Smooth muscle cell (in vitro differentiated cells): ENCODE measurements at regions not wholly inside any gene's neighbourhood (a gene's known extent, or its start where the extent isn't known, plus 50 kb on each side); places are given as distances from the start of the nearest gene placed in this dataset.

Source experiments
- DNase-seq: peaks from one replicate; lab custom pipeline; 2025; ENCODE audit not compliant: unreplicated experiment; lab: John Stamatoyannopoulos, UW
- H2AFZ ChIP-seq: fragments of 200-600 bp; sonication (generic); 2 replicates; pipeline ENCODE4 v1.6.0; 2016; ENCODE audit warnings: antibody characterized with exemption, low read depth, mild to moderate bottlenecking
- H3F3A ChIP-seq: fragments of 200-600 bp; sonication (generic); 2 replicates; pipeline ENCODE4 v1.6.0; 2017; ENCODE audit warnings: antibody characterized with exemption, low read depth
- H3K27ac ChIP-seq: fragments of 200-600 bp; sonication (generic); 2 replicates; pipeline ENCODE4 v1.5.1; 2016; ENCODE audit warnings: low read depth, mild to moderate bottlenecking
- H3K27me3 ChIP-seq: fragments of 200-600 bp; sonication (generic); 2 replicates; pipeline ENCODE4 v1.6.1; 2016; ENCODE audit warnings: low read depth, mild to moderate bottlenecking
- H3K36me3 ChIP-seq: fragments of 200-600 bp; sonication (generic); 2 replicates; pipeline ENCODE4 v1.5.1; 2016; ENCODE audit warnings: low read depth
- H3K4me1 ChIP-seq: fragments of 200-600 bp; sonication (generic); 2 replicates; pipeline ENCODE4 v1.5.1; 2016; ENCODE audit warnings: low read depth
- H3K4me2 ChIP-seq: fragments of 200-600 bp; sonication (generic); 2 replicates; pipeline ENCODE4 v1.6.0; 2016; ENCODE audit warnings: mild to moderate bottlenecking
- H3K4me3 ChIP-seq: fragments of 200-600 bp; sonication (generic); 2 replicates; pipeline ENCODE4 v1.5.1; 2016; ENCODE audit warnings: mild to moderate bottlenecking
- H3K79me2 ChIP-seq: fragments of 200-600 bp; sonication (generic); 2 replicates; pipeline ENCODE4 v1.6.0; 2016; ENCODE audit warnings: low read depth, mild to moderate bottlenecking
- H3K9ac ChIP-seq: fragments of 200-600 bp; sonication (generic); 2 replicates; pipeline ENCODE4 v1.6.0; 2016; ENCODE audit warnings: low read depth
- H3K9me3 ChIP-seq: fragments of 200-600 bp; sonication (generic); replicated peaks from 2 replicates; pipeline ENCODE4 v1.5.1; 2016; ENCODE audit warnings: low read depth
- H4K20me1 ChIP-seq: fragments of 200-600 bp; sonication (generic); 2 replicates; pipeline ENCODE4 v1.6.0; 2016; ENCODE audit warnings: low read depth
- WGBS: methylation state at CpG from one replicate; pipeline ENCODE4 v1.1.7; 2016; ENCODE audit warnings: low lambda C conversion rate; 5-methylcytosine and 5-hydroxymethylcytosine counted together
- TF ChIP-seq, protein P1 (sequence below): fragments of 200-600 bp; sonication (generic); IDR thresholded peaks from 2 replicates; pipeline ENCODE4 v1.5.1; 2017; ENCODE audit warnings: borderline replicate concordance, mild to moderate bottlenecking, antibody characterized with exemption; ENCODE audit not compliant: insufficient read depth, poor library complexity, severe bottlenecking

DNA sequence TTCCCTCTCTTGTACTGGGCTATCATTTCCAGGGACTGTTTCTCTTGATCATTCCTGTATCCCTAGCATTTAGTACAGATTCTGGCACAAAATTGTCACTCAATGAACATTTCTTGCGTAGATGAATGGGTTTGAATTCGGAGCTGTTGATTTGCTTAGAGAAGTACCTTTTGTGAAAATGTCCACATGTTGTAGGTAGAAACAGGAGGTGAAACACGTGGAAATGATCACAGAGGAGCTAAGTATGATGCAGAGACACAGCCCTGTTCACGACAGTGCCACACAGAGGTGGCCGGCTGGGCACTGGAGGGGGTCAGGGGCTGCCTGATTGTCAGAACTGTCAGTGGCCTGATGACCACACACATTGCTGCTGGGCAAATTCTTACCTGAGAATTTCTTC is 196.1 kb upstream of the PRKCQ start:
- TF ChIP-seq, protein P1, sequence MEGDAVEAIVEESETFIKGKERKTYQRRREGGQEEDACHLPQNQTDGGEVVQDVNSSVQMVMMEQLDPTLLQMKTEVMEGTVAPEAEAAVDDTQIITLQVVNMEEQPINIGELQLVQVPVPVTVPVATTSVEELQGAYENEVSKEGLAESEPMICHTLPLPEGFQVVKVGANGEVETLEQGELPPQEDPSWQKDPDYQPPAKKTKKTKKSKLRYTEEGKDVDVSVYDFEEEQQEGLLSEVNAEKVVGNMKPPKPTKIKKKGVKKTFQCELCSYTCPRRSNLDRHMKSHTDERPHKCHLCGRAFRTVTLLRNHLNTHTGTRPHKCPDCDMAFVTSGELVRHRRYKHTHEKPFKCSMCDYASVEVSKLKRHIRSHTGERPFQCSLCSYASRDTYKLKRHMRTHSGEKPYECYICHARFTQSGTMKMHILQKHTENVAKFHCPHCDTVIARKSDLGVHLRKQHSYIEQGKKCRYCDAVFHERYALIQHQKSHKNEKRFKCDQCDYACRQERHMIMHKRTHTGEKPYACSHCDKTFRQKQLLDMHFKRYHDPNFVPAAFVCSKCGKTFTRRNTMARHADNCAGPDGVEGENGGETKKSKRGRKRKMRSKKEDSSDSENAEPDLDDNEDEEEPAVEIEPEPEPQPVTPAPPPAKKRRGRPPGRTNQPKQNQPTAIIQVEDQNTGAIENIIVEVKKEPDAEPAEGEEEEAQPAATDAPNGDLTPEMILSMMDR: no peak
- H3K79me2 ChIP-seq: no peaks in the 10 kb centered on the region
- no peaks in the 10 kb centered on the region for H3K27me3 ChIP-seq
- no peak overlapping the region for H2AFZ ChIP-seq
- 79% methylated on average over 5 of the region's 5 CpGs for WGBS
- DNase-seq: no peak
- H3K4me1 ChIP-seq: no peaks in the 10 kb centered on the region
- H3K4me2 ChIP-seq: no peak overlapping the region
- no peak overlapping the region for H3K27ac ChIP-seq
- no peaks in the 10 kb centered on the region for H3F3A ChIP-seq
- no peaks in the 10 kb centered on the region for H3K36me3 ChIP-seq
- H3K4me3 ChIP-seq: no peak overlapping the region
- no peaks in the 10 kb centered on the region for H4K20me1 ChIP-seq
- H3K9me3 ChIP-seq: no peaks in the 10 kb centered on the region
- H3K9ac ChIP-seq: no peak overlapping the region

DNA sequence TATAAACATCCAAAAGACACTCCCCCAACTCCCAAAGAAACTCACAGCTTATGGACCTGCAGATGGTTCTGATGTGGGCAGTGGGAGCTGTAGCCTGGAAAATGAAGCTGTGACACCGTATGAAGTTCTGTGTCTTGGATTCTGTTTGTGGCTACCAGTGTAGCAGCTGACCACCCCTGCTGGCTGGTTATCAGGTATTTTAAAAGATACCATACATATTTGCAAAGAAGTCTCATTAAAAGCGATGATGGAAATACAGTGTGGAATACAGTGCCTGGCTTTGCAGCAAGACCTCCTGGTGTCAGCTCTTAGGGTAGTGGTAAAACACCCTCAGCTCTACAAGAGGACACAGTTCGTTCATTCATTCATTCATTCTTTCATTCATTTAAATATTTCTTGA is 194.3 kb upstream of the PRKCQ start:
- Histone ChIP-seq H3K9ac (no peak overlapping the region), H3K36me3 (no peaks in the 10 kb centered on the region), H3K79me2 (no peaks in the 10 kb centered on the region), H3K4me2 (no peak overlapping the region), H3K4me3 (no peak overlapping the region), H3K4me1 (no peaks in the 10 kb centered on the region), H2AFZ (no peak overlapping the region), H3F3A (no peaks in the 10 kb centered on the region), H3K27ac (no peak overlapping the region), H4K20me1 (no peaks in the 10 kb centered on the region), H3K27me3 (no peaks in the 10 kb centered on the region), H3K9me3 (no peaks in the 10 kb centered on the region)
- TF ChIP-seq, protein P1: no peak
- WGBS: 77% methylated on average over 3 of the region's 3 CpGs
- DNase-seq: no peak

DNA sequence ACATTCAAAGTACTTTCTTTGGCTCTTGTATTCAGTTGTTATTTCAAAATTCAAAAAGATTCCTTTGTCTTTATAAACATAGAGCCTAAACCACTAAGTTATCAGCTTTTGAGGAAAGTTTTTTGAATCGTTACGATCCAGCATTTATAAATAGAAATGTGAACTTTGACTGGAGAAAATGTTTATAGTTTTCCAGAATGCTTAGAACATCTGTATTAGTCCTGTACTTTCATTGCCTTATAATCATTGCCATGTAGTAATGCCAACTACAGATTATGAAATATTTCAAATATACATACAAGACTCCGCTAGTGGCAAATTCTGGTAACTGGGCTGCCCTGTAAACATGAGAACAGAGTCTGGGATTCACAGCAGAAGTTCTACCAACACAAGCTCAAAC is 191.3 kb upstream of the PRKCQ start:
- H3K4me3 ChIP-seq: no peak overlapping the region
- H3K4me2 ChIP-seq: no peak overlapping the region
- H4K20me1 ChIP-seq: no peaks in the 10 kb centered on the region
- TF ChIP-seq, protein P1: no peak
- DNase-seq: no peak
- 81% methylated on average over 3 of the region's 3 CpGs for WGBS
- no peak overlapping the region for H3K9ac ChIP-seq
- no peaks in the 10 kb centered on the region for H3K79me2 ChIP-seq
- no peaks in the 10 kb centered on the region for H3K4me1 ChIP-seq
- no peak overlapping the region for H2AFZ ChIP-seq
- H3K36me3 ChIP-seq: no peaks in the 10 kb centered on the region
- no peak overlapping the region for H3K27ac ChIP-seq
- no peaks in the 10 kb centered on the region for H3K27me3 ChIP-seq
- H3F3A ChIP-seq: no peaks in the 10 kb centered on the region
- H3K9me3 ChIP-seq: no peaks in the 10 kb centered on the region

DNA sequence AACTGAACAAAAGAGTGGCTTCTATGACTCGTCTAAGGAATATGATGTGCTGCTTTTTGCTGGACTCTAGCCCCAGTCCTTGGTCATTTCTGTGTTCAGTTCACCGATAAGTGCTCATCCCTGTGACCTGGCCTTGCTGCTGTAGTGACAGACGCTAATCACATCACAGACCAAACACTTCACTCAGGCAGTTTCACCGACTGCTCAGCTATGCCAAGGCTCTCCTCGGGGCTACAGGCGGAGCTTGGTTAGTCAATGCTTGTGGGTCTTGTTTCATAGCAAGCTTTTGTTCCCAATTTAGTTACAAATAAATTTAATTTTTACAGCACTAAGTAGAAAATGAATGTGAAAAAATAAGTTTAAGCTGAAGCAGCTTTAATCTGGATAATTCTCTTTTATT is 190.8 kb upstream of the PRKCQ start:
- Histone ChIP-seq H3K27ac (no peak overlapping the region), H3K4me2 (no peak overlapping the region), H3K9me3 (no peaks in the 10 kb centered on the region), H4K20me1 (no peaks in the 10 kb centered on the region), H3K79me2 (no peaks in the 10 kb centered on the region), H3K36me3 (no peaks in the 10 kb centered on the region), H3K4me1 (peaks cover 3% of the 10 kb centered on the region), H2AFZ (no peak overlapping the region), H3F3A (no peaks in the 10 kb centered on the region), H3K9ac (no peak overlapping the region), H3K4me3 (no peak overlapping the region), H3K27me3 (no peaks in the 10 kb centered on the region)
- DNase-seq: no peak
- TF ChIP-seq, protein P1: no peak
- 58% methylated on average over 6 of the region's 6 CpGs for WGBS
